NCI-H1930 (cell line): ENCODE measurements at regions not wholly inside any gene's neighbourhood (a gene's known extent, or its start where the extent isn't known, plus 50 kb on each side); places are given as distances from the start of the nearest gene placed in this dataset.

Experiments
- DNase-seq, 2 experiments: peaks; one replicate each; lab custom pipeline; 2025; lab: John Stamatoyannopoulos, UW

GRCh38 chr5:74288448-74289108 is 351.9 kb downstream of the ENC1 start:
- DNase-seq, result no peak

- no peak for DNase-seq
Measured at GRCh38 chr5:74288038-74288437, 352.5 kb downstream of the ENC1 start.

- no peak for DNase-seq
Measured at GRCh38 chr5:74286734-74287695, 353.5 kb downstream of the ENC1 start.

GRCh38 chr5:74285675-74286280 is 354.8 kb downstream of the ENC1 start:
- DNase-seq, result no peak

GRCh38 chr5:74282490-74282889 is 358.0 kb downstream of the ENC1 start:
- DNase-seq, result no peak

GRCh38 chr5:74281166-74281565 is 359.4 kb downstream of the ENC1 start:
- DNase-seq, result peak; percentile 57 to 66

- DNase-seq, result no peak
Measured at GRCh38 chr5:74280306-74280705, 360.2 kb downstream of the ENC1 start.

GRCh38 chr5:74279244-74279643 is 361.3 kb downstream of the ENC1 start:
- no peak for DNase-seq

- DNase-seq, result no peak
Measured at GRCh38 chr5:74277418-74277817, 363.1 kb downstream of the ENC1 start.

- no peak for DNase-seq
Measured at GRCh38 chr5:74275171-74275992, 365.1 kb downstream of the ENC1 start.

- no peak for DNase-seq
Measured at GRCh38 chr5:74274326-74274725, 366.2 kb downstream of the ENC1 start.

GRCh38 chr5:74272831-74273451 is 367.6 kb downstream of the ENC1 start:
- DNase-seq, result no peak

GRCh38 chr5:74272024-74272775 is 368.3 kb downstream of the ENC1 start:
- DNase-seq, result no peak

GRCh38 chr5:74268297-74268696 is 372.2 kb downstream of the ENC1 start:
- DNase-seq, result no peak

- DNase-seq, result no peak
Measured at GRCh38 chr5:74266836-74267235, 373.7 kb downstream of the ENC1 start.

GRCh38 chr5:74266132-74266531 is 374.4 kb downstream of the ENC1 start:
- no peak for DNase-seq

- DNase-seq, result no peak
Measured at GRCh38 chr5:74262544-74263207, 377.9 kb downstream of the ENC1 start.

- DNase-seq, result no peak
Measured at GRCh38 chr5:74261866-74262265, 378.7 kb downstream of the ENC1 start.

- no peak for DNase-seq
Measured at GRCh38 chr5:74261421-74261820, 379.1 kb downstream of the ENC1 start.

GRCh38 chr5:74259572-74259971 is 381.0 kb downstream of the ENC1 start:
- no peak for DNase-seq
